ENCODE measurements at regions not wholly inside any gene's neighbourhood (a gene's known extent, or its start where the extent isn't known, plus 50 kb on each side); places are given as distances from the start of the nearest gene placed in this dataset.

DNA sequence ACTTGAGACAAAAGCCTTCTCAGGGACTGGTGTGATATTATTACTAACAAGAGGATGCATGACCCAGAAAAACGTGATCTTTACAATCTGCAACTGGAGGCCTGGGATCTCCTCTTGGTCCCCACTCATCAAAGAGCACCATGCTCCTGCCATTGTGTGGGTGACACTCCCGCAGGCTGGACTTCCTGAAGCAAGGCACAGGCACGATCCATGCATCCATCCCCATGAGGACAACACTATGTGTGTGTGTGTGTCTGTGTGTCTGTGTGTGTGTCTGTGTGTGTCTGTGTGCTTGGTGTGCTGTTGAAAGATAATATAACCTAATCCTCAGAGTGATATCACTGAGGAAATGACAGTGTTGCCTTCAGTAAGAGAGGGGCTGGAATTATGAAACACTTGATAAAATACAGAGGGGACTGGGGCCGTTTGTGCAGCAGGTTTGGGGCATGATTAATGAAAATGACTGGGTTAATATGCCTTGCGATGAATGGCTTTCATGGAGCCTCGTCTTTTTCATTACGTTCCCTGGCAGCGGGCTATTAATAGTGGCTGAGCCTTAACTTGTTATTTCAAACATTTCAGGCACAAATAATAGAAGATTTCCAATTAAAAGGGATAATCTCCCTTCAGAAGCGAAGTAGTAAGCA is 180.8 kb upstream of the TCERG1L start:
- no TSS peak for BruUV-seq (replicated peaks)
- no peak for DNase-seq (ENCODE audit: low spot score)
- no peaks in the 10 kb centered on the region for H3K9me3 ChIP-seq (ENCODE audit: low read depth, low read length, poor library complexity, severe bottlenecking)
- intact Hi-C loops (cut with micrococcal nuclease; ENCODE audit: unreplicated experiment) = no loop called here
- H3K27ac ChIP-seq (ENCODE audit: low read depth, low read length, poor library complexity, severe bottlenecking) = no peak overlapping the region
- ChIA-PET CTCF (no interaction called here), POLR2A (ENCODE audit: low non-redundant PET) (no interaction called here)
- no peaks in the 10 kb centered on the region for H3K27me3 ChIP-seq (replicated peaks; ENCODE audit: insufficient read depth, low read depth, low read length, poor library complexity)
- H3K4me3 ChIP-seq (ENCODE audit: low read depth, low read length, poor library complexity, severe bottlenecking) = no peak overlapping the region
- TF ChIP-seq, protein P1, sequence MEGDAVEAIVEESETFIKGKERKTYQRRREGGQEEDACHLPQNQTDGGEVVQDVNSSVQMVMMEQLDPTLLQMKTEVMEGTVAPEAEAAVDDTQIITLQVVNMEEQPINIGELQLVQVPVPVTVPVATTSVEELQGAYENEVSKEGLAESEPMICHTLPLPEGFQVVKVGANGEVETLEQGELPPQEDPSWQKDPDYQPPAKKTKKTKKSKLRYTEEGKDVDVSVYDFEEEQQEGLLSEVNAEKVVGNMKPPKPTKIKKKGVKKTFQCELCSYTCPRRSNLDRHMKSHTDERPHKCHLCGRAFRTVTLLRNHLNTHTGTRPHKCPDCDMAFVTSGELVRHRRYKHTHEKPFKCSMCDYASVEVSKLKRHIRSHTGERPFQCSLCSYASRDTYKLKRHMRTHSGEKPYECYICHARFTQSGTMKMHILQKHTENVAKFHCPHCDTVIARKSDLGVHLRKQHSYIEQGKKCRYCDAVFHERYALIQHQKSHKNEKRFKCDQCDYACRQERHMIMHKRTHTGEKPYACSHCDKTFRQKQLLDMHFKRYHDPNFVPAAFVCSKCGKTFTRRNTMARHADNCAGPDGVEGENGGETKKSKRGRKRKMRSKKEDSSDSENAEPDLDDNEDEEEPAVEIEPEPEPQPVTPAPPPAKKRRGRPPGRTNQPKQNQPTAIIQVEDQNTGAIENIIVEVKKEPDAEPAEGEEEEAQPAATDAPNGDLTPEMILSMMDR (conservative IDR thresholded peaks at IDR 0.05; ENCODE audit: low read depth, low read length) = no peak
- TF ChIP-seq EZH2 (IDR thresholded peaks at IDR 0.05; ENCODE audit: borderline replicate concordance, low read depth, low read length, poor library complexity, severe bottlenecking) = no peak
- no peaks in the 10 kb centered on the region for H3K4me1 ChIP-seq (ENCODE audit: insufficient read depth, low read length, poor library complexity, severe bottlenecking)
- H3K36me3 ChIP-seq (ENCODE audit: insufficient read depth, low read length, poor library complexity, severe bottlenecking) = no peaks in the 10 kb centered on the region

- H3K4me1 ChIP-seq (ENCODE audit: insufficient read depth, low read length, poor library complexity, severe bottlenecking) = no peaks in the 10 kb centered on the region
- H3K4me3 ChIP-seq (ENCODE audit: low read depth, low read length, poor library complexity, severe bottlenecking) = no peak overlapping the region
- H3K9me3 ChIP-seq (ENCODE audit: low read depth, low read length, poor library complexity, severe bottlenecking) = no peaks in the 10 kb centered on the region
- TF ChIP-seq, protein P1 (conservative IDR thresholded peaks at IDR 0.05; ENCODE audit: low read depth, low read length) = no peak
- TF ChIP-seq EZH2 (IDR thresholded peaks at IDR 0.05; ENCODE audit: borderline replicate concordance, low read depth, low read length, poor library complexity, severe bottlenecking) = no peak
- ChIA-PET CTCF (no interaction called here), POLR2A (ENCODE audit: low non-redundant PET) (no interaction called here)
- no peak overlapping the region for H3K27ac ChIP-seq (ENCODE audit: low read depth, low read length, poor library complexity, severe bottlenecking)
- no peaks in the 10 kb centered on the region for H3K27me3 ChIP-seq (replicated peaks; ENCODE audit: insufficient read depth, low read depth, low read length, poor library complexity)
- intact Hi-C loops (cut with micrococcal nuclease; ENCODE audit: unreplicated experiment) = no loop called here
- no peak for DNase-seq (ENCODE audit: low spot score)
- H3K36me3 ChIP-seq (ENCODE audit: insufficient read depth, low read length, poor library complexity, severe bottlenecking) = no peaks in the 10 kb centered on the region
- BruUV-seq (replicated peaks) = no TSS peak
These were observed 181.9 kb upstream of the TCERG1L start for GRCh38 chr10:131493432-131493831.

DNA sequence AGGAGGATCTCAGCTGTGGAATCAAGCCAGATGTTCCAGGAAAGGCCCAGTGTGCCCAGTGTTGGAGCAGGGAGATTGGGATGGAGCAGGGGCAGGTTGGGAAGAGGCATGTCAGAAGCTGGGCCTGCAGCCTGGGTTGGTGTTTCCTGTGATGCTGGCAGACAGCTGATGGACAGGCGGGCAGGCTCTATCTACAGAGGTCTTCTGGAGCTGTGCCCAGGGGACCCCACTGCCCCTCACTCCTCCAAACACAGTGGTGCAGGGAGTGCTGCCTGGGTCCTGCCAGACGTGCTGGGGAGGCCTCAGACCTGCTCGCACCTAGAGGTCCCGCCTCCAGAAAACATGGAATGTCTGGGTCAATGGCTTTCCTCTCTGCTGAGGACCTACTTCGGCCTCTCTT is 182.9 kb upstream of the TCERG1L start:
- no TSS peak for BruUV-seq (replicated peaks)
- Histone ChIP-seq H3K36me3 (ENCODE audit: insufficient read depth, low read length, poor library complexity, severe bottlenecking) (no peaks in the 10 kb centered on the region), H3K4me1 (ENCODE audit: insufficient read depth, low read length, poor library complexity, severe bottlenecking) (no peaks in the 10 kb centered on the region), H3K4me3 (ENCODE audit: low read depth, low read length, poor library complexity, severe bottlenecking) (no peak overlapping the region), H3K9me3 (ENCODE audit: low read depth, low read length, poor library complexity, severe bottlenecking) (no peaks in the 10 kb centered on the region), H3K27ac (ENCODE audit: low read depth, low read length, poor library complexity, severe bottlenecking) (no peak overlapping the region), H3K27me3 (replicated peaks; ENCODE audit: insufficient read depth, low read depth, low read length, poor library complexity) (no peaks in the 10 kb centered on the region)
- POLR2A ChIA-PET (ENCODE audit: low non-redundant PET) = no interaction called here
- CTCF ChIA-PET = no interaction called here
- no peak for DNase-seq (ENCODE audit: low spot score)
- intact Hi-C loops (cut with micrococcal nuclease; ENCODE audit: unreplicated experiment) = no loop called here
- TF ChIP-seq EZH2 (IDR thresholded peaks at IDR 0.05; ENCODE audit: borderline replicate concordance, low read depth, low read length, poor library complexity, severe bottlenecking) = no peak
- TF ChIP-seq, protein P1 (conservative IDR thresholded peaks at IDR 0.05; ENCODE audit: low read depth, low read length) = no peak
